Activated naive CD8-positive, alpha-beta T cell treated with anti-CD3 and anti-CD28 coated beads, Interleukin-2, amount 50 U/mL, for 24 hours (primary cell): ENCODE measurements at regions not wholly inside any gene's neighbourhood (a gene's known extent, or its start where the extent isn't known, plus 50 kb on each side); places are given as distances from the start of the nearest gene placed in this dataset.

Experiments
- ATAC-seq: fragments of 150-1000 bp; cut with Tn5 transposase; one replicate; pipeline ENCODE4 v1.10.0; 2021
- DNase-seq: peaks from one replicate; pipeline ENCODE4 v3.0.0; 2021
- H3K27ac Mint-ChIP-seq: one replicate; pipeline ENCODE4 v1.8.0; 2021; ENCODE audit warnings: mild to moderate bottlenecking, mixed read lengths
- H3K27me3 Mint-ChIP-seq: one replicate; pipeline ENCODE4 v1.8.0; 2021; ENCODE audit warnings: mixed read lengths
- H3K36me3 Mint-ChIP-seq: one replicate; pipeline ENCODE4 v1.8.0; 2021; ENCODE audit warnings: low read depth, mixed read lengths
- H3K4me1 Mint-ChIP-seq: one replicate; pipeline ENCODE4 v1.8.0; 2021; ENCODE audit warnings: mixed read lengths
- H3K4me3 Mint-ChIP-seq: one replicate; pipeline ENCODE4 v1.8.0; 2021; ENCODE audit warnings: mild to moderate bottlenecking, moderate library complexity, mixed read lengths
- H3K9me3 Mint-ChIP-seq: one replicate; pipeline ENCODE4 v1.8.0; 2021; ENCODE audit warnings: mixed read lengths

DNA sequence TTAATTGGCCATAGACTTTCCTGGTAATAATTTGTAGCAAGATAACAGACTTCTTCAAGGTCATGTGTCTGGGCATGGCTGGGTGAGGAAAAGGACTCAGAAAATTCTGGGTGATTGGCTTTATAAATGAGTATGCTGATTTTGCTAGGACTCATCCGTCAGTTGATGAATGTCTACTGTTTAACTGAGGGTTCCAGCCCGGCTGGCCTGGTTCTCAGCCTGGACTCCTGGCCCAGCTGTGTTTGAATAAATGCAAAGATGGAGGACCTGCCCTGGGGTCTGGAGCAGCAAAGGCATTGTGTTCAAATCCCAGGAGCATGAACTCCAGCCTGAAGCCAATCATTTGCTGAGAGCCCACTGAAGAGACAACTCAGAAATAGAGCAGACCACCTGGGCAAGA, 323.2 kb downstream of the LRFN2 start:
- Mint-ChIP-seq H3K4me3 (no peak overlapping the region), H3K27ac (no peak overlapping the region), H3K36me3 (no peaks in the 10 kb centered on the region), H3K9me3 (peaks cover 12% of the 10 kb centered on the region), H3K4me1 (no peaks in the 10 kb centered on the region), H3K27me3 (peaks cover 2% of the 10 kb centered on the region)
- ATAC-seq (no peak), DNase-seq (no peak)

DNA sequence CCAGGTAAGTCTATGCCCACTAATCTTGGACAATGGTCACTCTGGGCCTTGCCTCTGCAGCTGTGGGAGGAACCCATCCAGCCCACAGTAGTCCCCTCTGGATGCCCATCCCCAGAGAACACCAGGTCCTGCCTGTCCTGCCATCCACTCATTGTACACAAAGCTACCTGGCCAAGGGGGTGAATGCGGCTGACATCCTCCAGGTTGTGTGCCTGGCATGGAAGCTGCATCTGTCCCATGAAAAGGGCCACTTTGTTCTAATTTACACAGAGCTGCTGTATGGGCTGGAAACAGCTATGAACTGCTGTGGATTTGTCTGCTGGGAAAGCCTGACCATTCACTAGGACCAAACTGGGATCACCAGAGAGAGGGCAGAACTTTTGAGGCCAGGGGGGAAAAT, 324.8 kb downstream of the LRFN2 start:
- peaks cover 12% of the 10 kb centered on the region for H3K9me3 Mint-ChIP-seq
- H3K4me1 Mint-ChIP-seq = no peaks in the 10 kb centered on the region
- no peaks in the 10 kb centered on the region for H3K36me3 Mint-ChIP-seq
- DNase-seq (no peak), ATAC-seq (no peak)
- no peak overlapping the region for H3K27ac Mint-ChIP-seq
- peaks cover 2% of the 10 kb centered on the region for H3K27me3 Mint-ChIP-seq
- H3K4me3 Mint-ChIP-seq = no peak overlapping the region

DNA sequence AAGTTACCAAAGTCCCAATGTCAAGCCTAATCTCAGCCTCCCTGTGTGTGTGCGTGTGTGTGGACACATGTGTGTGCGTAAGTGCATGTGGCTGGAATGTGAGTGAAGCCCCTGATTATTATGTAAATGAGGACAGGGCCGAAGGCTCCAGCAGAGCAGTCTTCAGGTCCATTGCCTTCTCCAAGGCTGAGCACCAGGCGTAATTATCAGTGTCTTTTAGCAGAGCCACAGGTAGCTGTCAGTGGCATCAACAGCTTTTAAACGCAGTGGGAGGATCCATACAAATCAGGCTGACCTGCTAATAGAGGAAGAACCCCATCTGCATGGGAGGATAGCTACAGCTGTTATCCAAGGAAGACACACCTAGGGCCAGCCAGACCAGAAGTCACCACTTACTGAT, 324.3 kb upstream of the MOCS1 start:
- Mint-ChIP-seq H3K9me3 (peaks cover 12% of the 10 kb centered on the region), H3K27me3 (peaks cover 9% of the 10 kb centered on the region), H3K36me3 (no peaks in the 10 kb centered on the region), H3K4me1 (no peaks in the 10 kb centered on the region), H3K4me3 (no peak overlapping the region), H3K27ac (no peak overlapping the region)
- ATAC-seq (no peak), DNase-seq (no peak)

DNA sequence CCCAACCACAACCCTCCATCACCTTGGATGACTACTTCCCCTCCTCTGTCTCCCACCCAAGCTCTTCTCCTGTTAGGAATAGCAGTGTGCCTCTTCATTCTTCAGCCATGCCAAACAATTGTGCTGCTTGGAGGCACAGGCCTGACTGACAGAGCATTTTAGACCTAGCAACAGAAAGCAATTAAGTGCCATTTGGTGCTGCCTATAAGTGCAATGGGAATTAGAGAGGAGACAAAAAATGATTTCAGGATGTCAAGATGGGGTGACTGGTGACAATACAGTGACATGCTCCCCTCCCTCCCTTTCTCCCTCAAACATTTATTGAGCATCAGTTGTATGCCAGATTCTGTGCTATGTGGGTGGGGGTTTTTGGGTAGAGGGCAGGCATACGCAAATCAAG, 322.6 kb upstream of the MOCS1 start:
- DNase-seq (no peak), ATAC-seq (no peak)
- Mint-ChIP-seq H3K36me3 (no peaks in the 10 kb centered on the region), H3K9me3 (peaks cover 12% of the 10 kb centered on the region), H3K4me3 (no peak overlapping the region), H3K27me3 (peaks cover 9% of the 10 kb centered on the region), H3K4me1 (no peaks in the 10 kb centered on the region), H3K27ac (no peak overlapping the region)

DNA sequence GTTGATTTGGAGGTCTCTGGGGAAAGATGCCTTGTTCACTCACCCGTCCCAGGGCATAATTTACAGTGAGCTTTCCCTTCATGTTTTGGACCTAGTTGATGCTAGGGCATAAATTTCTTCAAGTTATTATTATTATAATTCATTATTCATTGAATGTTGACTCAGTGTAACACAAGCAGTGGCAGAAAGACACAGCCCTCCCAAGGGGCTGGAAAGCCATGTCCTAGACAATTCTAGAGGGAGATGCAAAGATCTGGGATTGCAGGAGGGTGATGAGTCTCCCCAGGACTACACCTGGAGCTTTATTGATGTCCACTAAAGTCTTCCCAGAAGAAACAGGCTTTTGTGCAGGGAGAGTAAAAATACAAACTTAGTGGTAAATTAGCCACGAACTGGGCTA, 322.0 kb upstream of the MOCS1 start:
- Mint-ChIP-seq H3K36me3 (no peaks in the 10 kb centered on the region), H3K27ac (no peak overlapping the region), H3K27me3 (peaks cover 9% of the 10 kb centered on the region), H3K9me3 (peaks cover 11% of the 10 kb centered on the region), H3K4me3 (no peak overlapping the region), H3K4me1 (no peaks in the 10 kb centered on the region)
- DNase-seq (no peak), ATAC-seq (no peak)

DNA sequence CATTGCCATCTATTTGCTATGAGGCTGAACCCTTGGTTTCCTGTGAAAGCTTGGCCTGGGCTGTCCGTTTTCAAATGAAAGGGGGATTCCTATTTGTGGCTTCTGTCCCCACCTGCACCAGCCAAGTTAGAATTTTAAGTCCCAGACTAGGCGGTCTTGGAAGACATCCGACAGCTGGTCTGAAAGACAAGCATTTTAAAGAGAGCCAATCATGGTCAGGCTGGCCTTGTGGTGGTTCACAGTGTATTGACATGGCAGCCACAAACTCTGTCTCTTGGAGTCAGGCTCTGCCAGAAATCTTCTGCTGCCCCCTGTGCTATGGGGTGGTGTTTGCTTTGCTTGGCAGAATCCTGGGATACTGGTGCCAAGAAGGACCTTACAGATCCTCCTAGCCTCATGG, 319.2 kb upstream of the MOCS1 start:
- Mint-ChIP-seq H3K9me3 (no peaks in the 10 kb centered on the region), H3K4me3 (no peak overlapping the region), H3K27ac (no peak overlapping the region), H3K4me1 (no peaks in the 10 kb centered on the region), H3K27me3 (peaks cover 10% of the 10 kb centered on the region), H3K36me3 (no peaks in the 10 kb centered on the region)
- DNase-seq = no peak
- ATAC-seq = no peak

DNA sequence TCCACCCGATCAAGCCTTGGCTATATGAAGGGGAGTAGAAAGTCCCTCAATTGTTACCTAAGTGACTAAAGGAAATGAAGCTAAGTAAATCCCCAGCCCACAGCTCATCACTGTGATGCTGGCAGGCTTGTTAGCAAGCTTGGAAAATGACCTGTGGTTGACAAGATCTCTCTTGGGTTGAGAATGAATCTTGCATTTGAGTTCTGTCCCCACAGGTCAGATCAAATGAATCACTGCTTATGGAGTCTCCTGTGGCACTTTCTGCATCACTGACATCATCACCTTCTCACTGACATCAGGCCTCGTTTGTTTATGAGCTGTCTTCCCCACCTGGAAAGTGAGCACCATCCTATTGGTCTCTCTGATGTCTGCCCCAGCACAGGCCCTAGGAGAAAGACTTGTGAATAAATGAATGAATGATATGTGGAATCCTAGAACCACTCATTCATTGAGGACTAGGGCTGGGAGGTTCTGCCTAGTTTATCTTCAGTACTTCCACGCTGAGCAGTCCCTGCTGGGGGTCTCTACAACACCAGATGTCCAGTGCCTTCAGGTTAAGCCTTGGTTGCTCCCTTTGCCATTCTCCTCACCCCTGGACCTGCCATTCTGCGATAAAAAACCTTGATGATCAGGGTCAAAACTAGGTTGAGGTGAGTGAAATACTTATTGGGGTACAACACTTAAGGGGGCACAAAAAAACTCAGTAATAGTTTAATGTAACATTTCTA, 318.4 kb upstream of the MOCS1 start:
- Mint-ChIP-seq H3K9me3 (no peaks in the 10 kb centered on the region), H3K36me3 (no peaks in the 10 kb centered on the region), H3K4me3 (no peak overlapping the region), H3K27ac (no peak overlapping the region), H3K4me1 (no peaks in the 10 kb centered on the region), H3K27me3 (peaks cover 10% of the 10 kb centered on the region)
- DNase-seq (no peak), ATAC-seq (peak; percentile 15)

DNA sequence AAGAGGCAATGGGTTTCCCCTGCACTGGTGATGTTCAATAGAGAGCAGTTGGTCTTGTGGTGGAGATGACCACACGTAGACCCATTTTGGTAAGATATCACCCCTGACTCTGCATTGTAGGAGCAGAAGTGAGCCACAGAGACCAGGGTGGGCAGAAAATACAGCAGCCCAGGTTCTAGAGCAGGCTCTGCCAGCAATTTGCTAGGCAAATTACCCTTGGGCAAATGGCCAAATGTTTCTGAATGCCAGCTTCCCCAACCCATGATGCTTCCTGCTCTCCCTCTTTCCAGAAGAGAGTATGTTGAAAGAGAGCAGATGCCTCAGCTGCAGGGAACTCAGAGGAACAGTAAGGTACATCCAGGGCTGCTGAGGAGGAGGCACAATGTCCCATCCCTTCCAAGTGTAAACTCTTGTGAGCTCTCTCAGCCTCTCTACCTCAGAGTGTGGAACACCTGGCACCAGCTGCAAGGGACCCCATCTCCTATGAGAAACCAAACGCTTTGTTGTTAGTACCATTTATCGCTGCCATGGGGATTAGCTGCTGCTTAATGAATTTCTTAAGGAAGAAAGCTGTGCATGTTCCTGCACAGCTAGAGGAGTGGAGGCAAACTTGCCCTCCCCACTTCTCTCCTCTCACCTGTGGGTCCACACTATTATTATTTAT, 317.5 kb upstream of the MOCS1 start:
- Mint-ChIP-seq H3K9me3 (no peaks in the 10 kb centered on the region), H3K4me3 (no peak overlapping the region)

DNA sequence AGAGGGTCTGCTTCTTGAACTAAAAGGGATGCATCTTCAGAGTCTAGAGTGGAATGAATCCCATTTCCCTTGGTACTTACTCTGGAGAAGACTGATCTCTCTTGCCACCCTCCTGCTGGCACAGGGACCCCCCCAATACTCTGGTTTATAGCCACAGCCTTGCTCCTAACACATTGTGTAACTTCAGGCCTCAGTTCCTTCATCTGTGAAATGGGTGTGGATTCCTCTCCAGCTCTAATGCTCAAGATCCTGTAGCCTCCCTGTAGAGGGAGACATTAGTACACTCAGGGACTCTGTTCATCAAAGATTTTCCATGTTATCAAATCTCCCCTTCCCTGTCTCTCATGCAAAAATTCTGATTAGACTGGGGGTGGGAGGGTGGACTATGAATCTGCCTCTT, 315.7 kb upstream of the MOCS1 start:
- no peaks in the 10 kb centered on the region for H3K9me3 Mint-ChIP-seq
- no peaks in the 10 kb centered on the region for H3K36me3 Mint-ChIP-seq
- H3K4me1 Mint-ChIP-seq = no peaks in the 10 kb centered on the region
- DNase-seq (no peak), ATAC-seq (no peak)
- peaks cover 4% of the 10 kb centered on the region for H3K27me3 Mint-ChIP-seq
- H3K4me3 Mint-ChIP-seq = no peak overlapping the region
- H3K27ac Mint-ChIP-seq = no peak overlapping the region

More for the DNA sequence above, 317.5 kb upstream of the MOCS1 start:
- Mint-ChIP-seq H3K4me1 (no peaks in the 10 kb centered on the region), H3K36me3 (no peaks in the 10 kb centered on the region), H3K27me3 (peaks cover 13% of the 10 kb centered on the region), H3K27ac (no peak overlapping the region)
- no peak for ATAC-seq
- DNase-seq = no peak

DNA sequence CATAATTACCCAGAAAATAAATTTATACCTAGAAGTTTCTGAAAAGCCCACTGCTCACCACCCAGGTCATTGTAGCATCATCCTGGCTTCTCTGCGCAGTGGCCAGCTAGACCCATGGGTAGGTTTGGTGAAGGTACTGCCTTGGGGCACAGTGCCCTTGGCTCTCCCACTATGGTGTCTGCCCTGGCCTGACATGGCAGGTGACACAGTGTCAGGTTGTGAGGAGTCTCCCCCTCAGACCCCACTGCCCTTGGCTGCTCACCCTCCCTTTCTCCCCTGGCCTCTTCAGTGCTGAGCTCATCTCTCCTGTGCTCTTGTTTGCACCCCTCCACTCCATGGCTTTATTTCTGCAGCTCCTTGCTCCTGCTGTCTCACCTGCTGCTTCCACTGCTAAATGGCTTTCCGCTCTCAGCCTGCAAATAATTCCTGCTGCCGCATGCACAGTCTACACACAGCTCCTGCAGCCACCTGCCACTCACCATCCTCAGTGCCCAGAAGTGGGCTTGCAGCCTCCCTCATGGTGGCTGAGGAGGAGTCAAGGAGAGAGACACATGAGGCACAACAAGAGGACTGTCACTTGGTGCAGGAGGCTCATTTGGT, 313.4 kb upstream of the MOCS1 start:
- H3K36me3 Mint-ChIP-seq = no peaks in the 10 kb centered on the region
- ATAC-seq (no peak), DNase-seq (no peak)
- H3K27me3 Mint-ChIP-seq = peaks cover 7% of the 10 kb centered on the region
- no peak overlapping the region for H3K4me3 Mint-ChIP-seq
- peaks cover 4% of the 10 kb centered on the region for H3K9me3 Mint-ChIP-seq
- no peaks in the 10 kb centered on the region for H3K4me1 Mint-ChIP-seq
- H3K27ac Mint-ChIP-seq = no peak overlapping the region

DNA sequence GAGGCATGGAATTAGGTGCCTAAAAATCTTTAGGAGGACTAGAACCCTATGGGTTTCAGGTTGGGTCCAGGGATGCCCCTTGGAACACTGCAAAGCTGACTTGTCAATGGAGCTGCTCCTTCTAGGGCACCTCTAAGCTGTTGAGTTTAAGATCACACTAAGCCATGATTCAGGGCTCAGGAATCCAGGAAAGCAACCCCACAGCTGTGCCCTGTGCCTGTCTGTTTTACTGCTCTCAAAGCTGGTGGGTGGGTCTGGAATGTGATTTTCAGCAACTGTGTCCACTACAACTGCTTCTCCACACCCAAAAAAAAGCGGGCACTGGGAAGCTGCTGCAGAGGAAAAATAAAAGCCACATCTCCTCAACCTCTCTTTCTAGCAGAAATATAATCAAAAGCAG, 310.4 kb upstream of the MOCS1 start:
- Mint-ChIP-seq H3K4me1 (no peaks in the 10 kb centered on the region), H3K36me3 (no peaks in the 10 kb centered on the region), H3K9me3 (peaks cover 14% of the 10 kb centered on the region), H3K27ac (no peak overlapping the region), H3K4me3 (no peak overlapping the region), H3K27me3 (peaks cover 8% of the 10 kb centered on the region)
- ATAC-seq = no peak
- no peak for DNase-seq

DNA sequence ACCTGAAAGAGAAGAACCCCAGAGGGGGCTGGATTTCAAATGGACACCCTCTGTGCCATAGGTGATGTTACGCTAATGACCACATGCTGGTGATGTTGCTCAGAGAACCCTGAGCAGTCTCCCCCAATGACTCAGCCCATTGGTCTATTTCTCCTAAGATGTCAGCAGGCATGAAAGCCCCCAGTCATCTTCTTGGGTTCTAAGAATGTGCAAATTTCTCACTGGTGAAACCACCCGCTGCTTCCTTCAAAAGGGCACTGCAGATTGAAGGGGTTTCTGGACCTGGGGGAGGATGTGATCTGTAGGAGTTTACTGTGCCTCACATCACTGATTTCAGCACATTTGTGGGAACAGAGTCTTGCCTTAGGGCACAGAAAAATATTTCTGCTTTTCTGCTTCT, 298.4 kb upstream of the MOCS1 start:
- H3K4me3 Mint-ChIP-seq = no peak overlapping the region
- H3K36me3 Mint-ChIP-seq = no peaks in the 10 kb centered on the region
- peaks cover 11% of the 10 kb centered on the region for H3K9me3 Mint-ChIP-seq
- DNase-seq (no peak), ATAC-seq (no peak)
- no peaks in the 10 kb centered on the region for H3K4me1 Mint-ChIP-seq
- no peak overlapping the region for H3K27ac Mint-ChIP-seq
- peaks cover 20% of the 10 kb centered on the region for H3K27me3 Mint-ChIP-seq

DNA sequence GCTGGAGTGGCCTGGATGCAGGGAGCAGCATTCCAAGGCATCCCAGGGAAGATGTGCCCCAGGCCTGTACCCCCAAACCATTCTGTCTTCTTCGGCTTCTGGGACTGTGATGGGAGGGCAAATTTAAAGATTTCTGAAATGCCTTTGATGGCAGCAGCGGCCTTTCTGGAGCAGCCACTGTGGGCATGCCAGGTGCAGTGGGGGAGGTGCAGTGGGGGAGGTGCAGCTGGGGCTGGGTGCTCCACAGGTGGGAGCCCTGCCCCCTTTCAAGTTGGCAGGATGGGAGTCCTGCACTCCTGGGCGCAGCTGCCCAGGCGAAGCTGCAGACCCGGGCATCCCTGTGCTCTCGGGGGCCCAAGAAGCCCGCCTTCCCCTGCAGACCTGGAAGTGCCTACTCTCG, 293.5 kb upstream of the MOCS1 start:
- Mint-ChIP-seq H3K9me3 (peaks cover 16% of the 10 kb centered on the region), H3K36me3 (no peaks in the 10 kb centered on the region), H3K27me3 (peaks cover 23% of the 10 kb centered on the region), H3K4me3 (no peak overlapping the region), H3K4me1 (no peaks in the 10 kb centered on the region), H3K27ac (no peak overlapping the region)
- ATAC-seq (no peak), DNase-seq (no peak)

DNA sequence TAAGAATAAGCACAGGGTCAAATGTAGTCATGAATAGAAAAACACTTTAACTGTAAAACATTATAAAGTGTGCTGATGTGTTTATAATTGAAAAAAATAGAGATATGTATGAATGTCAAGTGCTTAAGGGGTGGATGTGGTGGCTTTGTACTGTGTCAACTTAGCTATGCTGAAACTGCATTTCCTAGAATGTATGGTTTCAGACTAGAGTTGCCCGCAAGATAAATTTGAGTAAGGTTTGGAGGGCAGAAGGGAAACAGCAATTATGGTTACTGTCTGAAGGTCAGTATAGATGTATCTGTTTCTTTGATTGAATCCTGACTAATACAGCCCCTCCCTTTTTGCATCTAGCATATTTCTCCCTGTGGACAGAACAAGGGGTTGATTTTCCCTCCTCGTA, 288.1 kb upstream of the MOCS1 start:
- Mint-ChIP-seq H3K4me1 (no peaks in the 10 kb centered on the region), H3K4me3 (no peak overlapping the region), H3K27me3 (peaks cover 10% of the 10 kb centered on the region), H3K27ac (no peak overlapping the region), H3K9me3 (peaks cover 16% of the 10 kb centered on the region), H3K36me3 (no peaks in the 10 kb centered on the region)
- ATAC-seq (no peak), DNase-seq (no peak)

DNA sequence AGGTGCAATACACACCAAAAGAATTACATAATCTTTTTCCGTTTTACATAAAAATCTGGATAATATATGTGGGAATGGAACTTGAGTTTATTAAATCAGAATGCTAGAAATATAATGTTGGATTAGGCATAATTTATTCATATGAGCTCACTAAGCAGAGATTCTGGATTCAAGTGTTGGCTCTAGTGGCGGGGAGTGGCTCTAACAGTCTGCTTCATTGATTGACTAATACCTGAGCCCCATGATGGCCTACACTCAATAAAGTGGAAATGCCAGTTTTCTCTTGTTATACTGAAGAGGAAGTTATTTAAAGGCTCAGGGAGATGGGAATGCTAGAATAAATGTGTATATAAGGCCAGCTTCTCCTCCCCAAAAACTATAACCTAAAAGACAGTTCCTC, 285.5 kb upstream of the MOCS1 start:
- Mint-ChIP-seq H3K36me3 (no peaks in the 10 kb centered on the region), H3K27me3 (peaks cover 7% of the 10 kb centered on the region), H3K4me1 (no peaks in the 10 kb centered on the region), H3K4me3 (no peak overlapping the region), H3K27ac (no peak overlapping the region), H3K9me3 (peaks cover 12% of the 10 kb centered on the region)
- no peak for DNase-seq
- no peak for ATAC-seq
